ENCODE measurements at regions not wholly inside any gene's neighbourhood (a gene's known extent, or its start where the extent isn't known, plus 50 kb on each side); places are given as distances from the start of the nearest gene placed in this dataset.
A peak's percentile ranks its signal among the peaks of the same experiment; 100 is the strongest.

DNA sequence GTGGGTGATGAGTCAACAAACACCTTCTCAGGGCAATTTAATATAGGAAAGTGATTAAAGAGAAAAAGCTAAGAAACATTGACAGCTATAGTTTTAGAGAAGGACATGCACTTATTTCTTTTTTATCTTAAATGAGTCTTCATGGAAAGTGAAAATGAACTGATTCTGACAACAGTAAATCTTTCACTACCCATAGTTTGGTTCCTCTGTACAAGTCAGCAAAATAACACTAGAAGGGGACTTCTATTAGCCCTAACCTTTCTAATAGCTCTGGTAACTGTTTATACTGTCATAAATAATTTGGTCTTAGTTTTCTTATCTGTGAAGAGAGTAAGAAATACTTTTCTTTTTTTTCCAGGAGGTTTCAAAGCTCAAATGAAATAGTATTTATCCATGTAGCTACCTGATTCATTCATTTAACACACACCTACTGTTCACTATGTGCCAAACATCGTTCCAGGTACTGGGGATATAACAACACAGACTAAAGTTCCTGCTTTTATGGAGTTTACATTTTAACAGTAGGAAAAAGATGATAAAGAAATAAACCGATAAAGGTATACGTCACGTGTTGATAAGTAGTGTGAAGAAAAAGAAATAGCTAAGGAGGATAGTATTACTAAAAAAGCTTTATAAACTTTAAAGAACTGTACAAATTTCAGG is 148.2 kb downstream of the PCSK1 start:
- DNase-seq (ENCODE audit: extremely low read depth, low read depth) = no peak

DNA sequence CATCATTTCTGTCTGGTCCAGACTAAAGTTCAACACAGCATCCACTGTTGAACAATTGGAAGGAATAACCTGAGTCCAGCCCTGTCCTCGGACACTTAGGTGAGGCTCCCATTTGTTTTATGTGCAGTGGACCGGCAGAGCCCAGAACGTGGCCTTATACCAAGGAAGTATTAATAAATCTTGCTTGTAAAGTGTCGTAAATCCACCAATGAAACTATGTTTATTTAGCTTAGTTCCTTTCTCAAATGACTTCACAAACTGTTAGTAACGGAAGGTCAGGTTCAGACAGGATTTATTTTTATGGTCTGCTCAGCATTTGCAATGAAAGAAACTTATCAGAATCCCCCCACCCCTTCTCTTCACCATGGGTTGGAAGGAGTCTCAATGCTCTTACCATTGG is 149.5 kb downstream of the PCSK1 start:
- DNase-seq (ENCODE audit: extremely low read depth, low read depth) = no peak

DNA sequence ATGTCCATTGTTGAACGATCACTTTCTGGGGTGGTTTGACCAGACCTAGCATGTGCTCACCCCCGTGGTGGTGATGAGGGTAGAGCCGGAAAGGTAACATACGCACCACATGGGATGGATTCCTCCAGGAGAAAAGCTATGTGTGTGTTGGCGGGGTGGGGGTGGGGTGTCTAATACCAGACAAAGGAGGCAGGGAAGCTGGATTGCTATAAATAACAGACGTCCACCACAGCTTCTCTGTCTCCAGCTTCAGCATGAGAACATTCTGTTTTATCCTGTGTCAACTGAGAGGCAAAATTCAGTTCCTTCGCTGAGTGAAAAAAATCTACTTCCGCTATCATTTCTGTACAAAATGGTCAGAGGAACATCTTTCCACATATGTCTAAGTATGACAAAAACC is 151.0 kb downstream of the PCSK1 start:
- DNase-seq (ENCODE audit: extremely low read depth, low read depth) = no peak

DNA sequence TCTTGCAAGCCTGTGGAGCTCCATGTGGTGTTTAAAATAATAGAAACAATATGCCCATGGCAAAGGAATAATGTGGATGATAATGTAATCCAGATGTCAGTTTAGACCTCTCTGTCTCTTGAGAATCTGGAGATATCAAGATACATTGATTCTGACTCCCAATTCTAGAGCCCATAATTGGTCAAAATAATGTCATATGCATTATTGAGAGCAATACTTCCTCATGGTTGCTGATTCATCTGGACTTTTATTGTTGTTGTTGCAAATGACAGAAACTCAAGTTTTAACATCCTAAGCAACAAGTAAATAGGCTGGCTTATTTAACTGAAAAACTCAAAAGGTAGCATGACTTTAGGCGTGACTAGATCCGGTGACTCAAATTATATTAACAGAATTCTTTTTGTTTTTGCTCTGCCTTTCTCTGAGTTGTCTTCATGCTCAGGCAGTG is 152.1 kb downstream of the PCSK1 start:
- DNase-seq (ENCODE audit: extremely low read depth, low read depth) = no peak

DNA sequence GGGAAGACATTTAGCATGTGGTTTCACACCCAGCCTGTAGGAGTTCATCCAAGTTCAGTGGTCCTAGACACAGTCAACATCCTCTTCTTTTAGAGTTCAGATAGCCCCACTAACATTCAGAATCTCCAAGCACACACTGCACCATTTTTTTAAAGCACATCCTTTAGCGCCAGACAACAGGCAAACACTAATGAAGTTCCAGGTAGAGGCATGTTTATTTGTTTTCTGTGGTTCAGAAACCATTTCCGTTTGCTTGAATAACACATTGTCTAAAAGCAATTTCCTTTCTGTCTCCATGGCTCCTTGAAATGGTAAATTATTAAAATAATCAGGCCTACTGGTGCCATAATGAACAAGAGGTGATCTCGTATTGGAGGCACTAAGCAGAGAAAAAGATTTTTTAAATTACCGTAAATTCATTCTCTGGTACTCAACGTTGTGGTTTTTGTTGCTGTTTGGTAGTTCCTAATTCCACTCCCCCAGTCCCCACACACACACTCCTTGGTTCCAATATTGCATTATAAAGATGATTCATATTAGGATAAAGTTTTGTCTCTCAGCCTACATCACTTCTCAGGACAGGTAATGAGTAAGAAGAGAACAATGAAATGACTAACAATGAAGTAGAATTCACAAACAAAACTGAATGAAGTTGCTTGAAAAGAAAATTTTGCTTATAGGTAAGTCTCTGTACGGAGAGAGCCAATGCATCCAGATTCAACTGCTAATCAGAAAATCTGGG is 153.1 kb downstream of the PCSK1 start:
- no peak for DNase-seq (ENCODE audit: extremely low read depth, low read depth)

DNA sequence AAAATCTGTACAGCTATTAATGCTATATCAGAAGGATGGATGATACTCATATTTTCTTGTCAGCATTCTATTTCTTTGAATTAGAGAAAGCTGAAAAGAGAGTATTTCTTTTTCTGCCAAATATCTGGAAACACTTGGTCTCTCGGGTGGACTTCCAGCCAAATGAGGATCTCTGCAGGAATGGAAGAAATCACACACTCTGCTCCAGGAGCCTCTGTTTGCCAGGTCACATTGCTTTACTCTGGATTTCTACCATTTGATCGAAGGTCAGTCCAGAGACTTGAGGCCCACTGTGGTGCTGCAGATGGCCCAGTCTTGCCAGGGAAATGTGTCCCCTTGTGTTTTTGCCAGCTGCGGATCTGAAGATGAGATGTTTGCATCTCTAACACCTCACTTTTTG is 154.1 kb downstream of the PCSK1 start:
- DNase-seq (ENCODE audit: extremely low read depth, low read depth) = no peak

DNA sequence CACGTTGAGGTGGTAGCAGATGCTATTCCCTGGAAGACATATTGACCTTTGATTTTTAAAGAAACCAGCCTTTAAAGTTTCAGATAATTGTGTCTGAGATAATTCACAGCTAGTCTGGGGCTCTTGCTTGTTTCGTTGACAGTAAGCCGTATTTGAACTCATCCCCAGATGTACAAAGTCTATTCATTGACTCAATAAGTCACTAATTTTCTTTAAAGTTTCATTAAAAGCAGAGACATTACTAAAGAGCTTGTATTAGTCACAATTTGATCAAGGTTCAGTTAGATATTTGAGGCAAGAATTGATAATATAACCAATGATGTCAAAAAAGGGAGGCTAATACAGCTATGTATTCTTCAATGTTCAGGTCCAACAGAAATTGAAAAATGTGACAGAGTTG is 158.0 kb downstream of the PCSK1 start:
- DNase-seq (ENCODE audit: extremely low read depth, low read depth) = no peak

DNA sequence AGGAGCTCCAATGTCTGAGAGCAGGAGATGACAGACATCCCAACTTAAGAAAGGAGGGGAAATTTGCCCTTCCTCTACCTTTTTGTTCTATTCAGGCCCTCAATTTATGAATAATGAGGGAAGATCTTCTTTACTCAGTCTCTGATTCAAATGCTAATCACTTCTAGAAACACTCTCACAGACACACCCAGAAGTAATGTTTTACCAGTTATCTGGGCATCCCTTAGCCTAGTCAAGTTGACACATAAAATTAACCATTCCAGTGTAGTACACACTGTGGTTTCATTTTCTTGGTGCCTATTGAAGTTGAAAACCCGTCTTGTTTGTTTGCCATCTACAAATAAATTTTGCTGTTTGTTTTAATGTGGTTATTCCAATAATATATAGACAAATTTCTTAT is 167.6 kb downstream of the PCSK1 start:
- DNase-seq (ENCODE audit: extremely low read depth, low read depth) = no peak

DNA sequence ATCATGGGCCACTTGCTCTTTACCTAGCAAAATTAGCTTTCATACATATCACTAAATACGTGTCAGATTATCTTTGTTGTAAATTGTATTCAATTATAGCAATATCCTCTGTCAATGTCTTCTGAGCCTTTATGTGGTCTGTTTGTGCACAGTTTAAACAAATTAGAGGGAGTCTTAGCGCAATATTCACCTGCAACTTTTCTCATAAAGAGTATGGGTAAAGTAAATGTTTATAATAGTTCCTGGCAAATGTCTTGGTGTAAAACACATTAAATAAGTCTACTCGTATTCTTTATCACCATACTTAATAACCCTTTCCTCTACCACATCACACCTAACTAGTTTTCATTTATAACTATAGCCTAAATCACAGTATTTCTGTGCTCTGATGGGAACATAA is 169.0 kb downstream of the PCSK1 start:
- no peak for DNase-seq (ENCODE audit: extremely low read depth, low read depth)

DNA sequence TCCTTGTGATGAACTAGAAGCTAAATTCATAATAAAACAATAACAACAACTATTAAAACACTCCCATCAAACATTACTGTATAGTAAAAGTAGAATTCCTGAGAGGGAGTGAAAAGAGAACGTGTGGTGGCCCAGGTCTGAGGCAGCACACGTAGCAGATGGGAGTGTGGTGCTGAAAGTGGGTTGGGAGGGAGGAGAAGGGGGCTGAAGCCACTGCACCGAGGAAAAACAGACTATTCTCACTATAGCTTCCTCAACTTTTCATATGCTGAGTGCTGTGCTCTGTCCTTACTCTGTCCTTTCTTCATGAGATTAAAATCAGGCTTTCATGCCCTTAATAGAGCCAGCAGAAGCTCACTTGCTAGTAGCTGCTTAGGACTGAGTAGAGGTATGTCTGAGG is 170.9 kb downstream of the PCSK1 start:
- no peak for DNase-seq (ENCODE audit: extremely low read depth, low read depth)

DNA sequence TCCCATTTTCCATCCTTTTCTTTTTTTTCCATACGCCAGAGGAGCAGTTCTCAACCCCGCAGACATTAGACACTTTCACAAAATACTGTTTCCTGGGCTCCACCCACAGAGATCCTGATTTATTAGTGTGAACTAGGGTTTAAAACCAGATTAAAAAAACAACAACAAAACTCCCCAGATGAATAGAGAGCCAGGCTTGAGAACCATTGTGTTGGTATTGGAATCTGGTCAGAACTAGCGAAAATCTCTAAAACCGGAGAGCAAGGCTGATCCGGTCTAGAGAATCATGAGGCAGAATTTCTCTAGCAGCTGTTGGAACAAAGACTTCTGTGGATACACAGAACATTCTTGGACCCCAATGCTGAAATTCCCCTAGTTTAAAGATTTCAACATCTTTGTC is 173.0 kb downstream of the PCSK1 start:
- DNase-seq (ENCODE audit: extremely low read depth, low read depth) = no peak

DNA sequence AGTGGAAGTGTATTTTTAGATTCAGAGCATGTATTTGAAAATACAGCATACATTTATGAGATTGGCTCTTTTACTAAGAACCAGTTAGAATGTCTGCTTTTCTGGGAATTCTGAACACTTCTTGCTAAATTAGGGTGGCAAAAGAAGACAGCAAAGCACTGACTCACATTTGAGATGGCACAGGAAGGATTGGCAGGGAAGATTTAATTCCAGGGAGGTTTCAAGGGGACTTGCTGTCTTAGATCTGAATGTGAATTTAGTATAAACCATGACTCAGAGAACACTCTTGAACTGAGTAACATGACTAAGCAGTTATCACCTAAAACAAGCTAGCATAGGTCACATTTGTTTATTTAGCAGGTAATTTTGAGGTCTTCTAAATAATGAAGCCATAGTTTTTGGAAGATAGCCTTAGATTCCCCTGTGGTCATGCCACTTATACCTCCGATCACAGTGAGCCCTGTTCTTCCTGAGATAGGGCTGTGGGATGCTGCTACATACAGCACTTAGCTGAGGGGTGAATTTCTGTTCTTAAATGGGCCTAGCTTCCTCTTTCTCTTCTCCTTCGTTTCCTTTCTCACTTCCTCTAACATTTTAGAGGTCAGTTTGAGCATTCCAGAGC is 173.8 kb downstream of the PCSK1 start:
- peak; percentile 40 for DNase-seq (ENCODE audit: extremely low read depth, low read depth)

DNA sequence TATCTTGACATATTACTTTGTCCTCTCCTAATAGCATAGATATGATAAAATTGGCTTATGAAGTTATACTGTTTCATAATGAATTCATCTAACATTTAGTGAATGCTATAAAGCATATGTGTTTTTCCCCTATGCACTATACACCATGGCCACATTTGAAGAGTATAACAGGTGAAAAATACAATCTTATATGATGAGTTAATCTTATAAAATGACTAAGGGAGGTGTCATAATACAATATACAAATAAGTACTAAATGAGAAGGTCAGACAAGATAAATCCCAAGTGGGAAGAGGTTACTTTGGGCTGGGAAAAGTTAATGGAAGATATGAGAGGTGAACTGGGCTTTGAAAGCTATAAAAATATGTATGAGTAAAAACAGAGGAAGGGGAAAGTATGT is 174.4 kb downstream of the PCSK1 start:
- DNase-seq (ENCODE audit: extremely low read depth, low read depth) = no peak

DNA sequence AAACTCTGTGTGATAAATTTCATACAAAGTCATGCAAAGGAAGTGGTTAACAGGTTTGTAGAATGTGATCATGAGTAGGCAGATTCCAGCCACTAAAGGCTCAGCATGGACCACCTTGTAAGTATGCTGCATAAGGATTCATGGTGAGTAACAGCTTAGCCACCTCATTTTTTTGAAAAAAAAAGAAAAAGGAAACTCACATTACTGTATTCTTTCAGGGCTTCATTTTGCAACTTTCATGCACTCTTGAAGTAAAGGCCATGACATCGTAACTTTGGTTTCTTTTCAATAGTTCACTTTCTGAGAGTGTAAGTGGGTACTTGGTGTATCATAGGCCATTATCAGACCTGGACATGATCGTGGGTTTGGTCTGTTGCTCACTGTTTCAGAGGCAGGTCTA is 175.1 kb downstream of the PCSK1 start:
- DNase-seq (ENCODE audit: extremely low read depth, low read depth) = no peak

DNA sequence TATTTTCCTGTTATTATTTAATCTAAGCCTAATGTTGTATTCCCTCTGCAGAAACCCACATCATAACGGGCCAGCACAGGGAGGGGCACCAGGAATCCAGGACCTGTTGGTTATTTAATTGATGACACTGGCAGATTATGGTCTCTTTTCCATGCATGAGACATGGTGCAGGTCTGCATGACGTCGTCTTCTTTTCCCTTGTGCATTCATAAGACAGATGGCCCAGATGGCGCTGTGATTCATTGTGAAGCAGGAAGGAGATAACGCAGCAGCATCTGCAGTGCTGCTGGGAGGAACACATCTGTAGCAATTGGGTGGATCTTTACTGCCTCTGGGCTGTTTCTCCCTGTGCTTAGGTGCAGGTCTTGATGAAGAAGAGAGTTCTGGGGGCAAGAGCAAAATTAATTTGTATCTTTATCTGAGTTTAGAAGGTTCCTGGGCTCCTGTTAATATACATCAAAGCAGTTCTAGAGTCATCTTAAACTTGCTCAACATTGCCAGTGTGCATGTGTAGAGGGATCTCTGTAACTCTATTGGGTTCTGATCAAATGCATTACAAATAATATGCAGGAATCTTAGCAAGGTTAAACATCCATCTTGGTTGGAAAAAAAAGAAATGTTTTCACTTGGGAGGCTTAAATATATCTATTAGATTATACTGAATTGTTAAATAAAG is 176.1 kb downstream of the PCSK1 start:
- peak; percentile 84 for DNase-seq (ENCODE audit: extremely low read depth, low read depth)

DNA sequence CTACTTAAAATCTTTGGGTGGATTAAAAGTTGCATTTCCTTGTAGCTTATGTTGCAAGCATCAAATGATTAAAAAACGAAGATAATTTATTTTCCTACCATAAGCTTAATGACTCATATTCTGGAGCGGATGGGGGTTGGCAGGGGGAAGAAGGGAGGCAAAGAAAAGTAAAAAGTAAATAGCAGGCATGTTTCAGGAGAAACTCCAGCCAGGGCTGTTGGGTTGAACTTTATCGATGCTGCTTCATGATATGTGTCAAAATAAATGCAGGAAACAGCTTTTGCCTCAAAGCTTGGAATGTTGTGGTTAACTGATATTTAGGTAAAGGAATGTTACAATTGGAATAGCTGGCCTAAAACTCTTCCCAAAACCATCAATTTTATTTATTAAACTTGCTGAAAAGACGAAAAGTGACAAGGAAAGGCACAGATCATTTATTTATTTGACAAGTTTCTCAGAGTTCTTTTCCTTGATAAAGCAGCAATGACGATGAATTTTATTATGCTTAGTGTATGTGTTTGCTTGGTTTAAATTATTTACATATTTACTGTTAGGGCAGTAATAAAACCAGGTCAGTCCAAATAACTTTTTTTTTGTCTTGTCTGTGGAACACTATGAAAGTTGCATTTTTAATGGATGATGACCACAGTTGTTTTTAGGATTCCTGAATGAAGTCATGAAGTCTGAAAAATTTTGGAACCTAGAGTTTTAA is 177.9 kb downstream of the PCSK1 start:
- DNase-seq (ENCODE audit: extremely low read depth, low read depth) = peak; percentile 61

DNA sequence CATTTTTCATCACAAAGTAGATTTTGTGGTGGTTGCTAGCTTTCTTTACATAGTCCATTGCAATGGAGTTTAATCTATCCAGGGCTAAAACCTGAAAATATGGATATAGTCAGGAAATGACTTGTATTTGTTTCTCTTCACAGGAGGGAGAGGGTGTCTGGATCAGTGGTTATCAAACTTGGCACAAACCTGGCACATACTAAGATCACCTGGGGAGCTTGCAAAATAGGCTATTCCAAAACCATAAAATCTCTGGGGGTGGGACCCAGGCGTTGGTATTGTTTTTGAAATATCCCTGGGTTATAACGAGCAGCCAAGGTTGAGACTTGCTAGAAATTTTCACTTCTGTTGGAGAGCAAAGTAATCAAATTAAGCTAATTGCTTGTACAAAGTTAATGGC is 179.9 kb downstream of the PCSK1 start:
- no peak for DNase-seq (ENCODE audit: extremely low read depth, low read depth)

DNA sequence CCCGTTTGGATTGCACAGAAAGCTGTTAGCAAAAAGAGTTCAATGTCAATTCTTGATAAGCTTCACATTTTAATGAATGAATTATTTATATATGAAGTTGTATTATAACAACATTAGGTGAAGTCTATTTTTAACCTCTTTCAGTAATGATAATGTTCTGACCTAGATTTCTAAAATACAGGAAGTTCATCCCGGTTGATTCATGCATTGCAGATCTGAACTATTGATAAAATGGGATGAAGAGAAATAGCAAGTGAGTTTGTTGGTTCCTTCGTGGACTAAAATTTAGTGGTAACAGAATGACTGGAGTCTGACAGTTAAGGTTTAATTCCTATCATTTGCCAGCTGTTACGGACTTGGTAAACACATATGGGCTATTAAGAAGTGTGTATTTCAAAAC is 180.5 kb downstream of the PCSK1 start:
- DNase-seq (ENCODE audit: extremely low read depth, low read depth) = no peak

DNA sequence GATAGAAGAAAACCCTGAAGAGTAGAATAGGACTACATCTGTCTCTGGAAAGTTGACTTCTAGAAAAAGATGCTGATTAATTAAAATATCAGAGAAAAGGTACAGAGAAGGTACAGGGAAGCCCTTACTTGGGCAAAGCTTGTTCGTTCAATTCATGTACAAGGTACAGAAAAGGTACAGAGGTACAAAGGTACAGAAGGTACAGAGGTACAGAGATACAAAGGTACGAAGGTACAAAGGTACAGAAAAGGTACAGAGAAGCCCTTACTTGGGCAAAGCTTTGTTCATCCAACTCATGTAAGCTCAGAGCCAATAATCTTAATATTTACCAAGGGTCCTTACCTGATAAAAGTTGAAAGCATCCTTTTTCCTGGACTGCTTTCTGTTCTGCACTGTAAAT is 182.3 kb downstream of the PCSK1 start:
- DNase-seq (ENCODE audit: extremely low read depth, low read depth) = no peak

DNA sequence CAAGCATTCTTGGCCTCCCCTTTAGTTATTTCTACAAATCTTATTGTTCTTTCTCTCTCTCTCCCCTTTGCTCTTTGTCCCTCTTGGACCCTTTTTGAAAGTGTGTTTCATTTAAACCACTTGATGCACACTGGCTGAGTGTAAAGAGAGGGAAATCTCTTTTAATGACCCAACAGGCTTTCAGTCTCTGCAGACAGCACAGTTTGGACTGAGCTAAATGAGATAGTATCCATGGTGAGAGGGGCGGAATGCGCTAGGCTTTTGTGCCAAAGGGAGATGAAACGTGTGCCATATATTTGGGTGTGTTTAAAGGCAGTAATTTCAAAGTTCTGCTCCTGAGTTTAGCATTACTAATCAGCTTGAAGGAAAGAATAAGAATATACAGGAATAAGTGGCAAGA is 184.9 kb downstream of the PCSK1 start:
- no peak for DNase-seq (ENCODE audit: extremely low read depth, low read depth)

DNA sequence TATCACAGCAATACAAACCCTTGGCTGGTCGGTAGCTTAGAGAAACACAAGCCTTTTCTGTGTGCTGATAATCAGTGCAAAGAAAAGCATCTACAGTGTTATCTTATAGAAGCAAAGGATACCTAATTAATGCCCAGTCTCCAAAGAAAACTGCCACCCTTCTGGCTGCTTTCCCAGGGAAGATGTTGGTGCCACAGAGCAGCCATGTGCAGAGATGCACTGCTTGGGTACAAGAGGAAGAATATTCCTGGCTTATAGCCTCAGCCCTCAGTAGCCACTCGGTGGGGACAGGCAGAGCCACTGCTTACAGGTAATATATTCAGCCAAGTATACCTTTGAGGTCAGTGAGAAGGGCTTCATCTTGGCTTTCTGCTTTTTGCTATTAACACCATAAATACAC is 185.3 kb downstream of the PCSK1 start:
- no peak for DNase-seq (ENCODE audit: extremely low read depth, low read depth)

All from NCI-H460 (cell line).